Endodermal cell (in vitro differentiated cells): ENCODE measurements at regions not wholly inside any gene's neighbourhood (a gene's known extent, or its start where the extent isn't known, plus 50 kb on each side); places are given as distances from the start of the nearest gene placed in this dataset.

Experiments used
- DNase-seq: peaks from one replicate; pipeline ENCODE4 v3.0.0-alpha.2; 2017
- H3K27ac ChIP-seq: 2 replicates; pipeline ENCODE4 v1.5.1; 2013; ENCODE audit warnings: mild to moderate bottlenecking, low read depth, low read length, moderate library complexity
- H3K27me3 ChIP-seq: 2 replicates; pipeline ENCODE4 v1.6.1; 2013; ENCODE audit warnings: mild to moderate bottlenecking, low read length, moderate library complexity; ENCODE audit not compliant: insufficient read depth, control insufficient read depth, poor library complexity, severe bottlenecking
- H3K36me3 ChIP-seq: 2 replicates; pipeline ENCODE4 v1.7.0; 2013; ENCODE audit warnings: mild to moderate bottlenecking, low read length, moderate library complexity; ENCODE audit not compliant: control insufficient read depth, insufficient read depth
- H3K4me1 ChIP-seq: one replicate; pipeline ENCODE4 v1.7.0; 2013; ENCODE audit warnings: low read length; ENCODE audit not compliant: control insufficient read depth, insufficient read depth
- H3K4me3 ChIP-seq: 2 replicates; pipeline ENCODE4 v1.5.1; 2013; ENCODE audit warnings: mild to moderate bottlenecking, low read length, moderate library complexity
- H3K9ac ChIP-seq: 2 replicates; pipeline ENCODE4 v1.6.1; 2013; ENCODE audit warnings: mild to moderate bottlenecking, low read length, moderate library complexity; ENCODE audit not compliant: poor library complexity, severe bottlenecking; ENCODE audit errors: extremely low read depth
- H3K9me3 ChIP-seq: 2 replicates; pipeline ENCODE4 v1.6.1; 2013; ENCODE audit warnings: mild to moderate bottlenecking, low read length, moderate library complexity; ENCODE audit not compliant: control insufficient read depth
- H3K27ac Mint-ChIP-seq: 2 replicates; pipeline ENCODE4 v1.8.0; 2020; ENCODE audit warnings: mixed read lengths
- H3K27me3 Mint-ChIP-seq: 2 replicates; pipeline ENCODE4 v1.8.0; 2021; ENCODE audit warnings: mild to moderate bottlenecking, mixed read lengths; ENCODE audit not compliant: insufficient read depth
- H3K36me3 Mint-ChIP-seq: 2 replicates; pipeline ENCODE4 v1.8.0; 2020; ENCODE audit warnings: low read depth, mixed read lengths
- H3K4me1 Mint-ChIP-seq: 2 replicates; pipeline ENCODE4 v1.8.0; 2020; ENCODE audit warnings: mixed read lengths
- H3K4me3 Mint-ChIP-seq: 2 replicates; pipeline ENCODE4 v1.8.0; 2020; ENCODE audit warnings: mild to moderate bottlenecking, moderate library complexity, mixed read lengths
- H3K9me3 Mint-ChIP-seq: 2 replicates; pipeline ENCODE4 v1.8.0; 2020; ENCODE audit warnings: mild to moderate bottlenecking, mixed read lengths
- CTCF ChIP-seq: fragments of 200-600 bp; sonication (generic); conservative IDR thresholded peaks from 2 replicates; pipeline ENCODE4 v1.5.0; 2021; ENCODE audit warnings: antibody characterized with exemption, mild to moderate bottlenecking
- WGBS, 2 experiments: methylation state at CpG; one replicate each; pipeline versions ENCODE4 v1.1.5 to v1.1.7; 2013; ENCODE audit warnings: missing lambda C conversion rate in 2 of 2, mixed read lengths in 1 of 2; ENCODE audit not compliant: insufficient coverage in 1 of 2, insufficient read length in 1 of 2; 5-methylcytosine and 5-hydroxymethylcytosine counted together

- peak; percentile 79 for DNase-seq
- no peak for TF ChIP-seq CTCF
- Mint-ChIP-seq H3K9me3 (no peaks in the 10 kb centered on the region), H3K36me3 (no peaks in the 10 kb centered on the region), H3K4me1 (peaks cover 12% of the 10 kb centered on the region), H3K27ac (peak overlapping the region; percentile 94), H3K27me3 (peaks cover 4% of the 10 kb centered on the region), H3K4me3 (no peak overlapping the region)
- WGBS, 2 experiments = 63 to 77% methylated on average over 11 to 13 of the region's 13 CpGs
- Histone ChIP-seq H3K9me3 (peaks cover 14% of the 10 kb centered on the region), H3K27ac (peak overlapping the region; percentile 75), H3K27me3 (no peaks in the 10 kb centered on the region), H3K9ac (peak overlapping the region; percentile 50), H3K4me3 (no peak overlapping the region), H3K36me3 (no peaks in the 10 kb centered on the region), H3K4me1 (peaks cover 3% of the 10 kb centered on the region)
These were observed 51.1 kb upstream of the MVB12B start for GRCh38 chr9:126275386-126276001.

GRCh38 chr9:126276056-126276728 is 50.4 kb upstream of the MVB12B start:
- TF ChIP-seq CTCF = no peak
- H3K27ac Mint-ChIP-seq = peak overlapping the region; percentile 94
- H3K4me1 Mint-ChIP-seq = peaks cover 12% of the 10 kb centered on the region
- peaks cover 14% of the 10 kb centered on the region for H3K9me3 ChIP-seq
- peaks cover 3% of the 10 kb centered on the region for H3K4me1 ChIP-seq
- no peak for DNase-seq
- no peak overlapping the region for H3K4me3 ChIP-seq
- H3K36me3 ChIP-seq = no peaks in the 10 kb centered on the region
- WGBS, 2 experiments = 94 to 99% methylated on average over 15 to 17 of the region's 17 CpGs
- H3K27ac ChIP-seq = peak overlapping the region; percentile 75
- no peaks in the 10 kb centered on the region for H3K27me3 ChIP-seq
- H3K9ac ChIP-seq = peak overlapping the region; percentile 50
- peaks cover 4% of the 10 kb centered on the region for H3K27me3 Mint-ChIP-seq
- H3K9me3 Mint-ChIP-seq = no peaks in the 10 kb centered on the region
- H3K4me3 Mint-ChIP-seq = no peak overlapping the region
- no peaks in the 10 kb centered on the region for H3K36me3 Mint-ChIP-seq
